ENCODE measurements at regions not wholly inside any gene's neighbourhood (a gene's known extent, or its start where the extent isn't known, plus 50 kb on each side); places are given as distances from the start of the nearest gene placed in this dataset.

- Mint-ChIP-seq H3K4me3 (no peak overlapping the region), H3K4me1 (no peaks in the 10 kb centered on the region), H3K9me3 (no peaks in the 10 kb centered on the region), H3K36me3 (ENCODE audit: low read depth) (no peaks in the 10 kb centered on the region), H3K27ac (no peak overlapping the region), H3K27me3 (ENCODE audit: insufficient read depth) (no peaks in the 10 kb centered on the region)
- no peak for DNase-seq
- no peak overlapping the region for H3K9ac ChIP-seq (ENCODE audit: extremely low read depth, low read length, poor library complexity, severe bottlenecking)
- no peaks in the 10 kb centered on the region for H3K36me3 ChIP-seq (ENCODE audit: control insufficient read depth, insufficient read depth, low read length)
- 86 to 100% methylated on average over 2 of the region's 3 CpGs for WGBS, 2 experiments (ENCODE audit: insufficient coverage in 1 of 2, insufficient read length in 1 of 2)
- H3K9me3 ChIP-seq (ENCODE audit: control insufficient read depth, low read length) = no peaks in the 10 kb centered on the region
- no peaks in the 10 kb centered on the region for H3K4me1 ChIP-seq (ENCODE audit: control insufficient read depth, insufficient read depth, low read length)
- H3K4me3 ChIP-seq (ENCODE audit: low read length) = no peak overlapping the region
- no peak overlapping the region for H3K27ac ChIP-seq (ENCODE audit: low read depth, low read length)
- no peaks in the 10 kb centered on the region for H3K27me3 ChIP-seq (ENCODE audit: control insufficient read depth, insufficient read depth, low read length, poor library complexity, severe bottlenecking)
- TF ChIP-seq CTCF (conservative IDR thresholded peaks at IDR 0.05) = no peak
Measured at GRCh38 chr18:5667356-5667755, 123.6 kb upstream of the EPB41L3 start.

- Mint-ChIP-seq H3K27me3 (ENCODE audit: insufficient read depth) (no peaks in the 10 kb centered on the region), H3K4me1 (no peaks in the 10 kb centered on the region), H3K27ac (no peak overlapping the region), H3K36me3 (ENCODE audit: low read depth) (no peaks in the 10 kb centered on the region), H3K9me3 (no peaks in the 10 kb centered on the region), H3K4me3 (no peak overlapping the region)
- WGBS, 2 experiments (ENCODE audit: insufficient coverage in 1 of 2, insufficient read length in 1 of 2) = 89 to 93% methylated on average over 3 of the region's 3 CpGs
- DNase-seq = no peak
- H3K4me1 ChIP-seq (ENCODE audit: control insufficient read depth, insufficient read depth, low read length) = no peaks in the 10 kb centered on the region
- no peaks in the 10 kb centered on the region for H3K27me3 ChIP-seq (ENCODE audit: control insufficient read depth, insufficient read depth, low read length, poor library complexity, severe bottlenecking)
- no peaks in the 10 kb centered on the region for H3K36me3 ChIP-seq (ENCODE audit: control insufficient read depth, insufficient read depth, low read length)
- no peak overlapping the region for H3K9ac ChIP-seq (ENCODE audit: extremely low read depth, low read length, poor library complexity, severe bottlenecking)
- no peak overlapping the region for H3K27ac ChIP-seq (ENCODE audit: low read depth, low read length)
- no peaks in the 10 kb centered on the region for H3K9me3 ChIP-seq (ENCODE audit: control insufficient read depth, low read length)
- no peak overlapping the region for H3K4me3 ChIP-seq (ENCODE audit: low read length)
- TF ChIP-seq CTCF (conservative IDR thresholded peaks at IDR 0.05) = no peak
Measured at GRCh38 chr18:5662586-5663090, 118.8 kb upstream of the EPB41L3 start.

DNA sequence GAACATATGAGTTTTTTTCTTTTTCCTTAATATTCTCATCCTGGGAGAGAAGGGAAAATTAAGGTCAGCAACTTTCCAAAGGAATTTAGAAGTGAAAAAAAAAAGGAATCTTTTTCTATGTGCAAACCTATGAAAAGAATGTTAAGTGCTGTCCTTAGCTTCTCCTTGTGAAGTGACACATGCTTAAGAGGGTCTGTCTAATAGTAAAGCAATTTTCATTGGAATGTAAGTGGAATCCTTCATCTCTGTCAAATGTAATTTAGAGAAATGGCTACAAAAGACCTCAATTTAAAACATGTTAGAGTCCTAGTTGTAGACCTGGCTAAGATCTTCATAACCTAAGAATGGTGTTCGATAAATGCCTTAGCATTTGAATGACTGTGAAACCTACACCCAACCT is 117.4 kb upstream of the EPB41L3 start:
- 90 to 100% methylated on average over 1 of the region's 1 CpG for WGBS, 2 experiments (ENCODE audit: insufficient coverage in 1 of 2, insufficient read length in 1 of 2)
- Histone ChIP-seq H3K4me1 (ENCODE audit: control insufficient read depth, insufficient read depth, low read length) (no peaks in the 10 kb centered on the region), H3K27ac (ENCODE audit: low read depth, low read length) (no peak overlapping the region), H3K9ac (ENCODE audit: extremely low read depth, low read length, poor library complexity, severe bottlenecking) (no peak overlapping the region), H3K9me3 (ENCODE audit: control insufficient read depth, low read length) (no peaks in the 10 kb centered on the region), H3K4me3 (ENCODE audit: low read length) (no peak overlapping the region), H3K36me3 (ENCODE audit: control insufficient read depth, insufficient read depth, low read length) (no peaks in the 10 kb centered on the region), H3K27me3 (ENCODE audit: control insufficient read depth, insufficient read depth, low read length, poor library complexity, severe bottlenecking) (no peaks in the 10 kb centered on the region)
- no peaks in the 10 kb centered on the region for H3K4me1 Mint-ChIP-seq
- no peak overlapping the region for H3K27ac Mint-ChIP-seq
- no peaks in the 10 kb centered on the region for H3K36me3 Mint-ChIP-seq (ENCODE audit: low read depth)
- no peak overlapping the region for H3K4me3 Mint-ChIP-seq
- no peaks in the 10 kb centered on the region for H3K9me3 Mint-ChIP-seq
- DNase-seq = no peak
- no peaks in the 10 kb centered on the region for H3K27me3 Mint-ChIP-seq (ENCODE audit: insufficient read depth)
- no peak for TF ChIP-seq CTCF (conservative IDR thresholded peaks at IDR 0.05)
